HK-2 (cell line): ENCODE measurements at regions not wholly inside any gene's neighbourhood (a gene's known extent, or its start where the extent isn't known, plus 50 kb on each side); places are given as distances from the start of the nearest gene placed in this dataset.

Experiments
- DNase-seq: peaks from one replicate; pipeline ENCODE4 v3.0.0-alpha.2; 2018; ENCODE audit not compliant: unreplicated experiment

GRCh38 chr11:38282718-38283117, 1684.7 kb upstream of the RAG2 start:
- DNase-seq = no peak

- no peak for DNase-seq
These were observed 1680.6 kb upstream of the RAG2 start for GRCh38 chr11:38278457-38279141.

GRCh38 chr11:38274031-38274430, 1676.0 kb upstream of the RAG2 start:
- DNase-seq = no peak

DNA sequence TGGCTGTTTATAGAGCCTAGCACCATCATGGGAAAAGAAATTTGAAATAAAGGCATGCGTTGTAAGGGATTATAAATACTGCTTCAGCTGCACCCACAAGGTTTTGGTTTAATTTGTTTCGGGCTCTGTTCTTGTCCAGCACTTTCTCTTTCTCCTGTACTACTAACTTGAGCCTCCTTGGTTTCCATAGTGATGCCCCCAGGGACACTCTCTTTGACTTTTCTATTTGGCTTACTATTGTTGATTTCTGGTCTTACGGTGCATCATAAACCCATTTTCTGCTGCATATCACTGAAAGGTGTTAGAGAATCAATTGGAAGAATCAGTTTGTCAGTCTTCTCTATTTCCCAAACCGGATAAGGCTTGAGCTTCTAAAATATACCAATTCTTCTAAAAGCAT, 1674.3 kb upstream of the RAG2 start:
- DNase-seq = no peak

DNA sequence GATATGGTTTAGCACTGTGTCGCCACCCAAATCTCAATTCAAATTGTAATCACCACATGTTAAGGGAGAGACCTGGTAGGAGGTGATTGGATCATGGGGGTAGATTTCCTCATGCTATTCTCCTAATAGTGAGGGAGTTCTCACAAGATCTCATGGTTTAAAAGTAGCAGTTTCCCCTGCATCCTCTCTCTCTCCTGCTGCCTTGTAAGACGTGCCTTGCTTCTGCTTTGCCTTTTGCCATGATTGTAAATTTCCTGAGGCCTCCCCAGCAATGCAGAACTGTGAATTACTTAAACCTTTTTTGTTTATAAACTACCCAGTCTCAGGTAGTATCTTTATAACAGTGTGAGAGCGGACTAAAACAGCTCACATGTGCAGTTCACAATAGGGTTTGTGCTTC, 1668.7 kb upstream of the RAG2 start:
- no peak for DNase-seq

DNA sequence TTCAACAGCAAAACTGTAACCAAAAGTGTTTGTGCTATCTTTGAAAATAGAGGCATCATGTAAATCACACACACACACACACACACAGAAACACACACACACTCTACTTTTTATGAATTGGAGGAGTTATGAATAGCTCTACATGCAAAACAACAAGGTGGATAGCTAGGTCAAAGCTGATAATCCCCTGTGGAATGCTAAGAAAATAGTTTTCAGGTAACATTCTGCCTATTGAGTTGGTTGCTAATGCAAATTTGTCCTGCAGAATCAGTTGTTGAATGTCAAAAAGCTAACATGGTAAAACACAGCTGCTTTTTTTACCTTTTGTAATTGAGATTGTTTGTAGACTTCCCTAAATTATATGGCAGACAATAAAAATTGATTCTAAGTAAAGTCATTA, 1658.4 kb upstream of the RAG2 start:
- DNase-seq = no peak

DNA sequence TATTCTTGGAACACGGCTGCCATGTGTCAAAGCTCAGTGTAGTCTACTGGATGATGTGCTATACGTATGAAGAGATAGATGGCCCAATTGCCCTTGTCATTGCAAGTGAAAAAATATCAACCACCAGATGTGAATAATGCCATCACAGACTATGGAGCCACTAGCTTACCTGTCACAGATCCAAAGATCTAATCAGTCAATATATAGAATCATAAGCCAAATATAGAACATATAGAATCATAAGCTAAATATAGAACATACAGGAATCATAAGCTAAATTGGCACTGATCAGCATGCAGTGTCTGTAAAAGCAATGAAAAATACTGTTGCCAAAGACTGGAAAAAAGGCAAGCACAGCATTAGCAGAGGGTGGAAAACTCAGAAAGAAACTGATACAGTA, 1656.9 kb upstream of the RAG2 start:
- no peak for DNase-seq

- DNase-seq = no peak
These were observed 1654.6 kb upstream of the RAG2 start for GRCh38 chr11:38252620-38253019.

DNA sequence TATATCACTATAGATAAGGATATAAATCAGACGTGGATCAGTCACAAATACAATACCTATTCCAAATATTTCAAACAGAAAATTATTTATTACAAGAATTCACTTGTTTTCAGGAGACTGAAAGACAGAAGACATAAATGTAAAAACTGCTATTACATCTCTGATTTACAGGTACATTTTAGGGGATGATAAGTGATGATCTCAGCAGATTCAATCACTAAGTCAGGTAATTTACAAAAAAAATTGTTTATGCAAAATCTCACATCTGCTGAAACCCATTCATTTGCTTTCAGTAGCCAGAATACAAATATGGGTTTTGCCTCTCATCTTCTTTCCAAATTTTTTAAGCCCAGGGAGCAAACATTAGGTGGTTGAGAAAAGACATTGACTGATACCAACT, 1648.4 kb upstream of the RAG2 start:
- DNase-seq = no peak

DNA sequence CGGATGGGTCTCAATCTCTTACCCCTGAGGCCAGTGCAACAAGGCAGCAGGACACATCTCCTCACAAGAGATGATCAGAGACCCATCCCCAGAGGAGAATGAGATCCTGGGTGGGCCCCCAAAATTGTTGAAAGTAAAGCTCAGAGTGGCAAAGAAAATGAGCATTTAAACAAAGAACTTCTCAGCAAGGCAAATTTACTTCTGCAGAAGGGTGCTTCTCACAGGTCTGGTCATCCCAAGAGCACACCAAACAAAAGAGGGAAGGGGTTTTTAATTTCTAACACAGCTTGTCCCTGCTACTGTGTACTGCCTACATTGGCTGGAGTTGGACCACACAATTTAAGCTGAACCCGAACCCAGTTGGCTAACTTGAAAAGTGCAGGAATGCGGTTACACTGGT, 1628.6 kb upstream of the RAG2 start:
- DNase-seq = no peak

DNA sequence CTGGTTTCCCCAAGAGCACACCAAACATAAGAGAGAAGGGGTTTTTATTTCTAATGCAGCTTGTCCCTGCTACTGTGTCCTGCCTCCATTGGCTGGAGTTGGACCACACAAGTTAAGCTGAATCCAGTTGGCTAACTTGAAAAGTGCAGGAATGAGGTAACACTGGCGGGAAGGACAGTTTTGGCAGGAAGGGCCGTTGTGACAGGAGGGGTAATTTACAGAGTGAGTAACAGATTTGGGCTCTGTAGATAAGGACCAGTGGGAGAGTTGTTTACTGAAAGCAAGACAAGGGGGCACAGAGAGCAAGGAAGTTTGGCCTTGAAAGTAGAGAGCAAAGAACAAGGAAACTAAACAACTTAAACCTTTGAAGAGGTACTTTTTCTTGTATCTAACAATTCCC, 1623.3 kb upstream of the RAG2 start:
- DNase-seq = no peak

DNA sequence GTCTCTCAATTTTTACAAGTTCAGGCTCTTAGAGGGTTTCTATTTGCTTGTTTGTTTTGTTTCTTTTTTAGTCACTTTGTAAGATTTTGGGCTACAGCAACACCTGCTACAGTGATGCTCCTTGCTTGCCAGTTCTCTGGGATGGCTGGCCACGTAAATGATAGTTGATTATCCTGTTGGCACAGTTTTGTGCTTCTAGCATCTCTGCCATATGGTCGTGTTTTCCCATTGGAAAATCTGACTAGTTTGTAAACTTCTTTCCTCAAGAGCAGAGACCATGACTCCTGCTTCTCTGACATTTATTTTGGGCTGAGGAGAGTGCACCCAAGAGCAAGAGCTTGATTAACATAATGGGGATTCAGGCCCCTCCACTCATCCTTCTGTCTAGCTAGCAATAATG, 1621.6 kb upstream of the RAG2 start:
- DNase-seq = no peak

GRCh38 chr11:38208951-38209350, 1610.9 kb upstream of the RAG2 start:
- DNase-seq = no peak

DNA sequence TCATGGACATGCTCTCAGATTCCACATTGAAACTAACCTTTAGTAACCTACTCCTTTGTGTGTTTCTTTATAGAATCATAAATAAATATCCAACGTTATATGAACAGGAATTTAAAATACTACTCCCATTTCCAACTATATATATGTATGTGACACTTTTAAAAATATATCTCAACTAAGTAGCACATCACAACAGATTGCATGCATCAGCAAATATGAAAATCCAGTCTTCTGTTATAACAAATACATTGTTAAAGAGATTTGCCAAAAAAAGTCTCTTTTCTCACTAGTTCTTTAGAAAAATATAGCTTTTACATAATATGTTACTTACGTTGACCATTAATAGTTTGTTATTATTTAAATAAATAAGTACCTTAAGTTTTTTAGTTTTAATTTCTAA, 1608.6 kb upstream of the RAG2 start:
- DNase-seq = no peak

- no peak for DNase-seq
These were observed 1593.1 kb upstream of the RAG2 start for GRCh38 chr11:38191101-38191500.

- no peak for DNase-seq
These were observed 1584.3 kb upstream of the RAG2 start for GRCh38 chr11:38182126-38182866.

DNA sequence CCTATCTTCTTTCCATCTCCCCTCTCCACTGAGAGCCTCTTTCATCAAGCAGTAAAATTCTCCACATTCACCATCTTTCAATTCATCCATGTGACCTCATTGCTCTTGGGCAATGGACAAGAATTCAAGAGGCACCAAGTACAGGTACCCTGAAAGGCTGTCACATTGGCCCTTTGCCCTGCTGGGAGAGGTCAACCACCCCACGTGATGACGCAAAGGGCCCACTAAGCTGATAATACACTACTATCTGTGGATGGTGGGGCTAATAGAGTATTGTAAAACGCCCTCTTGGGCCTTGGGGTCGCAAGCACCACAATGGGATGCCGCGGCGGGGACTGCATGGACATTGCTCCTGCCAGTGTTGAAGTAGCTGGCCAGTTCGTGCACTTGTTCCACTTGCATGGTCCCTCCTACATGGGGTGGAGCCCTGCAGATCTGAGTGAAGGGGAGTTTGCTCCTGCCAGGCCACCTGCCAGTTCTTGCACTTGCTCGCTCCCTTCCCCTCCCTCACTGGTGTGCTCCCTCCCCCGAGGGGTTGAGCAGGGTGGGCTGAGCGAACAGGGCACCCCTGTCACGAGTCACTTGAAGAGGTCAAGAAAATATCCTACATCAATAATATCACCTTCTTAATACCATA, 1578.8 kb upstream of the RAG2 start:
- no peak for DNase-seq

GRCh38 chr11:38173676-38174075, 1575.6 kb upstream of the RAG2 start:
- no peak for DNase-seq

- no peak for DNase-seq
These were observed 1571.2 kb upstream of the RAG2 start for GRCh38 chr11:38169286-38169685.

GRCh38 chr11:38163526-38163925, 1565.5 kb upstream of the RAG2 start:
- no peak for DNase-seq

DNA sequence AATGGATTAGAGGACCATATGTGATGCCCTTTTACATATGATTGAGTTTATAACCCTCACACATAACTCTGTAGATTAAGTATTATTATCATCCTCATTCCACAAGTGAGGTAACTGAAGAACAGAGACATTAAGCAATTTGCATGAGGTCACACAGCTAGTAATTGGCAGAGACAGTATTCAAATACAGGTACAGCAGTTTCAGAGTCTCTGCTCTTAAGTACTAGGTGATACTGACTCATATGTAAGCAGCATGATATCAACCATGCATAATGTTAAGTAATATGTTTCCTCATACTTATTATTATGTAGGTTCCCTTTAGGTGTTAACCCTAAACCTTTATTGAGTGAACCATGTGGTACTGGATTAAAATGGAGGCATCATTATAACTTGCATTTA, 1562.4 kb upstream of the RAG2 start:
- no peak for DNase-seq

DNA sequence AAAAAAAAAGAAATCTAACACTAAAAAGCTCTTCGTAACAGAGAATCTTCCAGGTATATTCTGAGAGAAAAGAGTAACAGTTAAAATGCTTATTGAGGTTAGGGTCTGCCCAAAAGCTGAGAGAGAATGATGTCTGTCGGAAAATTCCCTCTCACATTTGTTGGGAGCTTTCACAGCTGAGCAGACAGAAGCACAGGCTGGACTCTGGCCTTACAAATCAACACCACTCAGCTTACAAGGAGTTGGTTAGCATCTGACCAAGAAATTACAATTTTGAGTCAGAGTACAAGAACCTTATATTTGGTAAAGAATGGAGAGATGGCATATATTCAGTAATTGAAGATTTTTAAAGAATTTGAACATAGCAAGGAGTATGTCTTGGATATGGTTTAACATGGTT, 1561.0 kb upstream of the RAG2 start:
- no peak for DNase-seq

GRCh38 chr11:38156495-38157146, 1558.6 kb upstream of the RAG2 start:
- no peak for DNase-seq
